AG08396 (cell line): ENCODE measurements at regions not wholly inside any gene's neighbourhood (a gene's known extent, or its start where the extent isn't known, plus 50 kb on each side); places are given as distances from the start of the nearest gene placed in this dataset.
"Not testable (repeated sequence)": the region's sequence is repeated elsewhere in the genome, so short reads cannot be mapped to it uniquely, and the experiment has no call there.

Source experiments
- DNase-seq: peaks from one replicate; pipeline ENCODE4 v3.0.0; 2012; ENCODE audit warnings: low spot score, mixed read lengths

DNA sequence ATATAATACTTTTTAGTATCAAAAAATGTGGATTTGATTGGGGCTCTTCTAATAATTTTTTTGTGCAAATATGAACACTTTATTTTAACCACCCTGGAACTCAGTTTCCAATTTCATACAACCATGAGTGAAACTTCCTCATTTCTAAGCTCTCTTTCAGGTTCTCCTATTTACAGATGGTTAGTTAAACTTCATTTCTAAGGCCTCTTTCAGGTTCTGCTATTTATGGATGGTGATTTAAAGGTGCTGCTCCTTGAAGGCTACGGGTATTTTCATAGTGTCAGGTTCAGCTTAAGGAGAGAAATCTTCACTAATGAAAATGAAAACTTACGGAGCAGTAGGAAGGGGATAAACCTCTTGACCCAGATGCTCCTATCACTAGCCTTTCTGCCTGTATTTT, 568.3 kb downstream of the KIF20B start:
- no peak for DNase-seq

DNA sequence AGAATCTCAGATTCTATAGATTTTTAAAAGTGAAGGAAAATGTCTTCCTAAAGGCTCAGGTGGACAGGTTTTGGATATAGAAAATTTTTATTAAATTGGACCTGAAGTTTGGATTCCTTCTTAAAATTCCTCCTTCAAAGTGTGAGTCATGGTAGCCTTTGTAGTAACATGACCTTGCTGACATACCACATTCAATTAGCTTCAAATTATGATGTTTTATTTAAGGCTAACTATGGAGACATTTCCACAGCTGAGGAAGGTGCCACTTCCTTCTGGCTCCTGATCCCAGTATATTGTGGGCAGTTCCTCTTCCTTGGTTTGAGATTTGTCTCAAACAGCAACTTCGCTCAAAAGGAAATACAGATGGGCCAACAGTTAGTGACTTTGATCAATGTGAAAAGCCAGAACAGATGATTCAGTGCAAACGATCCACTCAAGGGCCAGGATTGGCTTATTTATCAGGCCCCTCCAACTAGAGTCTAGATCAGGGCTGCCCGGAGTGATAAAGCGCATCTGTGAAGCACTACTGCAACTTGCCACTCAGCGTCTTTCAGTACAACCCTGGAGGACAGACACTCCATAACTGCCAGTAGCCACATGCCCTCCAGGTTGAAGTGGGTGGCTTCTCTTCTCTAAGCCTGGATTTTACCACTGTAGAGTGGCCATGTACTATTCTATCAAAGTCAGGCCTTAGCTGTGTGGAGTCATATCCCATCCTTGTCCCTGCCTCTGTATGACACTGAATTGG, 573.5 kb downstream of the KIF20B start:
- DNase-seq = no peak

DNA sequence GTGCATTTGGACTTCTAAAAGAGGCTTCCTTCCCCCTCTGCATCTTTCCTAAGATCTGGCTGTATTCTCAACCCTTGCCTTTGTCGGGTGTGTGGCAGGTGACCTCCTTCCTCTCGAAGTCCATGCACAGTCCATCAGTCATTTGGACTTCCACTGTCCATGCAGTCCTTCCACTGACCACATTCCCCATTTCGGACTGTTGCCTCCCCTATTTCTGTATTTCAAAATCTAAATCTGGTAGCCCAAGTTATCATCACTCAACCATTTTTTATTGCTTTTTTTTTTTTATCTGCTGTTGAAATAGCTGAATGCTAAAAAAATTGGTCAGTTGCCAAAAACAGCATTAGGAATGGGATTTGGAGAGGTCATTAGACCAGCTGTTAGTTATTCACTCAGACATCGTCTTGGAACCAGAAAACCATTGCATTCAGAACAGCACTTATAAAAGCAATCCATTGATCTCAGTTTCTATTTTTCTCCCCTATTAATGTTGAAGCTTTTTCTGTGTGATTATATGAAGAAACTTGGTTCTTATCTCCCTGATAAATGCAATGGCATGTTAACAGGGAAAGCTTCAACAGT, 575.6 kb downstream of the KIF20B start:
- no peak for DNase-seq

DNA sequence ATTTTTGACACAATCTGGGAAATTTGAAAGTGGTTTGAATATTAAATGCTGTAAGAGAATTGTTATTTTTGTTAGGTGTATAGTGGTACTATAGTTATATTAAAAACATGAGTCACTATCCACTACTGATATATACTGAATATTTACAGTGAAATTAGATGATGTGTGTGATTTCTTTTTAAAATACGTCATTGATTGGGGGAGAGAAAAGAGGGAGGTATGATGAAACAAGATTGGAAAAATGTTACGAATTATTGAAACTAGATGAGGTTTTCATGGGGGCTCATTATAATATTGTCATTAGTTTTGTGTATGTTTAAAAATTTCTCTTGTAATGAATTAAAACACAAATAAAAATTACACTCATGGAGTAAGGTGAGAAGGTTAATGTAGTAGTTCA, 571.4 kb downstream of the HTR7 start:
- no peak for DNase-seq

DNA sequence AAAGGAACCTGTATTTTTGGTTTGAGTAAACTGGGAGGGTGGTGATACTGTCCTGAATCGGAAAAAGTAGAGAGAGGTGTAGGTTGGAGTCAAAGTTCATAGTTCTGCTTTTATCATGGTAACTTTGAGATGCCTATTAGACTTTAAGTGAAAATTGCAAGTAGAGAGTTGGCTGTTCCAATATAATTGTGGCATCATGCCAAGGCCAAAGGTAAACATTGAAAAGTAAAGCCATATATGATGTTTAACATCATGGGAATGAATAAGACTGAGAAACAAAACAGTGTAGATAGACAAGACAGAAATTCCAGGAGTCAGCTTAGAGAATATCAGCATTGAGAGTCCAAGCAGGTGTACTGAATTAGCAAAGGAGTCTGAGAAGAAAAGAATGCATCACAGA, 570.9 kb downstream of the HTR7 start:
- no peak for DNase-seq

DNA sequence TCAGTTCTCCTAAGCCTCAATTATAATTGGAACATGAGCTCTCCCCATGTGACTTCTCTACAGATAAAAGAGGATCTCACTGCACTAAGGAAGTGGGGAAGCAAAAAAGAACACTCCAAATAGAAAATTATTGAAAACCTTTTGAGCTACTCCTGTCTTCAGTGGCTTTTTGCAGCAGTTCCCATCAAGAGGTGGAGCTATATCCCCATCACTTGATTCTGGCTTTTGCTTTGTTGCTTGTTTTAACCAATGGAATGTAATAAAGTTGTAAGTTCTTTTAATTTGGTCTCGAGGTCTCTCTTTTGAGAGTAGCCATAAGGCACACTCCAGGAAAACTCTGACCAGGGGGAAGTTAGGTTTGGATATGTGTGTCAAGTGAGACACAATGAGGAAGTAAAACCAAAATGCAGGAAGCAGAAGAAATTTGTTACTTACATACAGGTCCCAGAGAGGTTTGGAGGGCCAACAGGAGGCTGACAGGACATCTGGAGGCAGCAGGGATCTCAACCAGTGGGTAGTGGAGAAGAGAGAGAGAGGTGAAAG, 569.4 kb downstream of the HTR7 start:
- peak; percentile 16 for DNase-seq

DNA sequence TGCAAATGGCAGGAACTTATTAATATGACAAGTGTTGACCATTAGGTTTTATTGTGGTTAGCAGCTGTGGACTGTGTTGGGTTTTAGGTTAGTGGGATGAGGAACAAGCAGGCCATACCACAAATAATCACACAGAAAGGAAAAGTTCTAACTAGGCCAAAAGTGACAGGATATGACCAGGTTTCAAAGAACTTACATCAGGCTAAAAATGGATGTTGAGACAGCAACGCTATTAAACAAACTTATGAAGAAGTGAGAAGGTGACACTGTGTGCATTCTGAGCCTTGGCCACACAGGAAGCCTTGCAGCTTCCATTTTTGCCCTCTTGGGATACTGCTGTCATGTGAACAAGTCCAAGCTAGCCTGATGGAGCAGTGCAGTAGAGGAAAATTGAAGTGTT, 568.8 kb downstream of the HTR7 start:
- DNase-seq = no peak

DNA sequence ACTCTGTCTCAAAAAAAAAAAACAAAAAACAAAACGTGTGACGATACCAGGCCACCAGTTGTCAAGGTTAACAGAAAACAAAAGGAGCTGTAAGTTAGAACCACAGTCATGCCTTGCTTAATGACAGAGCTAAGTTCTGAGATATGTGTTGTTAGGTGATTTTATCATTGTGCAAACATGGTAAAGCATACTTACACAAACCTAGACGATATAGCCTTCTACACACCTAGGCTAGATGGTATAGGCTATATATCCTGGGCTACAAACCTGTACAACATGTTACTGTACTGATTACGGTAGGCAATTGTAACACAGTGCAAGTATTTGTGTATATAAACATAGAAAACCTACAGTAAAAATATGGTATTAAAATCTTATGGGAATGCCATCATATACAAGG, 564.2 kb downstream of the HTR7 start:
- no peak for DNase-seq

DNA sequence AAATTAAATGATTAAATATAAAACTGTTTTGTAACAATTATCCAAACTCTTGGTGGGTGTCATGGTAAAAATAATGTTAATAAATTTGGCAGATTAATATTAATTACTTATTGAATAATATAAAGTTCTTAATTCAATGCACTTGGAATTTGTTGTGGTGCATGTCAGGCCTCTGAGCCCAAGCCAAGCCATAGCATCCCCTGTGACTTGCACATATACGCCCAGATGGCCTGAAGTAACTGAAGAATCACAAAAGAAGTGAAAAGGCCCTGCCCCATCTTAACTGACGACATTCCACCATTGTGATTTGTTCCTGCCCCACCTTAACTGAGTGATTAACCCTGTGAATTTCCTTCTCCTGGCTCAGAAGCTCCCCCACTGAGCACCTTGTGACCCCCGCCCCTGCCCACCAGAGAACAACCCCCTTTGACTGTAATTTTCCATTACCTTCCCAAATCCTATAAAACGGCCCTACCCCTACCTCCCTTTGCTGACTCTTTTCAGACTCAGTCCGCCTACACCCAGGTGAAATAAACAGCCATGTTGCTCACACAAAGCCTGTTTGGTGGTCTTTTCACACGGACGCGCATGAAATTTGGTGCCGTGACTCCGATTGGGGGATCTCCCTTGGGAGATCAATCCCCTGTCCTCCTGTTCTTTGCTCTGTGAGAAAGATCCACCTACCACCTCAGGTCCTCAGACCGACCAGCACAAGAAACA, 562.9 kb downstream of the HTR7 start:
- DNase-seq = not testable (repeated sequence)

DNA sequence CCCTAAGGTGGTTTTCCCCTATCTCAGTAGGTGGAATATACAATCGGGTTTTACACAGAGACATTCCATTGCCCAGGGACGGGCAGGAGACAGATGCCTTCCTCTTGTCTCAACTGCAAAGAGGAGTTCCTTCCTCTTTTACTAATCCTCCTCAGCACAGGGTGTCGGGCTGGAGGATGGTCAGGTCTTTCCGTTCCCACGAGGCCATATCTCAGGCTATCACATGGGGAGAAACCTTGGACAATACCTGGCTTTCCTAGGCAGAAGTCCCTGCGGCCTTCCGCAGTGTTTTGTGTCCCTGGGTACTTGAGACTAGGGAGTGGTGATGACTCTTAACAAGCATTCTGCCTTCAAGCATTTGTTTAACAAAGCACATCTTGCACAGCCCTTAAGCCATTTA, 555.8 kb downstream of the HTR7 start:
- not testable (repeated sequence) for DNase-seq

DNA sequence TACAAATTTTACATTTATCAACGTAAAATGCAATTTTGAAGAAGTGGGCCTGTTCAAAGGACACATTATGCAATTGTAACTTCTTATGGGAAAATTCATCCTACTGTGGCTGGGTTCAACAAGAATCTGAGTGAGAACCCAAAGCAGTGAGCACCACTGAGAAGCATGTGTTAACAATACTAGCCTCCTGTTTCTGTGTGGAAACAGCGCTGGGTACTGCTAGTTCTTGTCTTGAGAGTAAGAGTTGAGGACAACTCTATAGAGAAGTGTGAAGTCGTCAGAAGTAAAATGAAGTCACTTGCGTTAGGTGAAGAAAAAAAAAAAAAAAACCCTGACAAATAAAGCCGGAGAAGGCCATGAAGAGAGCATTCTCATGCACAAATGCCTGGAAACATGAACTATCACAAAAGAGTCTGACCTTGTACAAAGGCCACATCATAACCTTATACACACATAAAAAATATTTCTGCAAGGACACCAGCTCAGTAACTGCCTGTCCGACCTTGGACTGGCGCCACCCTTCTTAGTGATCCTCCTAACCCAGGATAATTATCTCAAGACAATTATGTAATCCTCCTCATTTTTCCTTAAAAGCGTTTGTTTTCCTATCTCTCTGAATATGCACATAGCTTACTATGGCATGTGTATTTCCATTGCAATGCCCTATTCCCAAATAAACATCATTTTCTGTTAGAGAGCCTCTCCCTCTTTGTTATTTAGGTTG, 554.9 kb downstream of the HTR7 start:
- no peak for DNase-seq

DNA sequence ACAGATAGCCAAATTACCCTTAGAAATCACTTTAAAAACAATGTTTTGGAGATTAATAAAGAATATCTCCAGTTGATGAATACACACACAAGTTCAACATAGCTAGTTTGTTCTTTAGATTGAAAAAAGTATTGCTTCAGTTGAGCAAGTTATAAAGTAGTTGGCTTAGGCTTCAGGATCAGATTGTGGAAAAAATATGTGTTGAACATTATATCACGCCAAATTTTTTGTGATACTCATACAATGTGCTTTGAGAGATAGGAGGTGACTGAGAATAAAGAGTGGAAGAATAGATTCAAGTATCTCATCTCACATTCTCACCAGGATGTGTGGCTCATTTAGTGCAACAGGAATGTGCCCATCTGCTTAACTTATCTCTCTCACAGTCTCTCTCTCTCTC, 553.3 kb downstream of the HTR7 start:
- DNase-seq = no peak

DNA sequence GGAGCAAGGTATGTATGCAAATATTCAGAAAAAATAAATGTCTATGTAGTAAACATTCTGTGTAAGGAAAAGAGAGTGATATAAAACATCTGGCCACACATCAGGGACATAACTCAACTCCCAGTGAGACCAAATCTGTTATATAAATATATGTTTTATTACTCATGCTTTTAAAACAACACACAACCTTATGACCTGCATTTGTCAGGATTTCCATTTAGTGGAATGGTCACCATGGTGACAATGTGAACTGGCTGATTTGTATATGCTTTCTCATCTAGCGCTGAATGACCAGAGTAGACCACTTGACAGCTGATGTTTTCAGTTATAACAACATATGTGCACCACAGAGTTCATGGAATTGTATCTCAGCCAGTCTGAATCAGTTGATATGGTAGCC, 551.7 kb downstream of the HTR7 start:
- DNase-seq = peak; percentile 23

DNA sequence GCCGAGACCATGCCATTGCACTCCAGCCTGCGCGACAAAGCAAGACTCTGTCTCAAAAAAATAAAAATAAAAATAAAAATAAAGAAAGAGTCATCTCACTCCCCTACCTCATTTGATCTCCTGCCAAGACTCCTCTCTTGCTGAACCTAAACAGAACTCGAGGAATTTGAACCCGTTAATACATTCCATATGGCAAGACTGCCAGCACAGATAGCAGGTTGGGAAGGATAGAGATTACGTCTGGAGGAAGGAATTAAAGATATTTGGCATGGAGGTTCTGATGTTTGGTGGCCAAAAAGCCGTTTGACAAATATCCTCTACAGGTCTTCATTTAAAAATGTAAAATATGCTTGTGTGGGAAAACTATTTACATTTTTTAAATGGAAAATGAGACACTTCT, 549.6 kb downstream of the HTR7 start:
- DNase-seq = no peak

DNA sequence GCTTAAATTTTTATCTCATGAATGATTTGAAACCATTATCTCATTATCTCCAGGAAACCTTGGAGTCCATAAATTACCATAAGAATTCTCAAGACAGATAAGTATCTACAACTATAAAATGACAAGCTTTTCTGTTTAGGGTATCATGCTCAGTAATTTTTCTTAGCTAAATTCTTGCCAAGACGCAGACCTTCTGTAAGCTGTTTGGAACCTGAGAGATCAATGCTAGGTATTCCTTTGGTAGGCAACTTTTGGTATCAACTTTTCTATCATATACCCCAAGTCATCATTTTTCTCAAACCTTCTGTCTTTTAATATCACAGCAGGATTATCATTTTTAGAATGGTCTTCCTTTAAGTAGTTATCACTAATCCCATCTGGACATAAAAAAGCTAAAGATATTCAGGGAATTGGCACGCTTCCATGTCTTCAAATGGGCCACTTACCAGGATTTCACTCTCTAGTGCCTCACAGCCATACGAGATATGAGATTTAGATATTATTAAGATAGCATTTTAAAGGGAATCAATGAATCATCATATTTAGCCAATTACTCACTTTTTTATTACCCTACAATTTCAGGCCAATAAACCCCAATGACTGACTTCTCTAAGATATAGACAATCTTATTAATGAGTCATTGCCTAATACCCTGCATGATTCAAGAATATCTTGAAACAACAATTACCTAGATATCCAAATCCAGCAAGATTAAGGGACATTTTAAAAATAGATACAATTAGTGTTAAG, 544.1 kb downstream of the HTR7 start:
- DNase-seq = no peak

DNA sequence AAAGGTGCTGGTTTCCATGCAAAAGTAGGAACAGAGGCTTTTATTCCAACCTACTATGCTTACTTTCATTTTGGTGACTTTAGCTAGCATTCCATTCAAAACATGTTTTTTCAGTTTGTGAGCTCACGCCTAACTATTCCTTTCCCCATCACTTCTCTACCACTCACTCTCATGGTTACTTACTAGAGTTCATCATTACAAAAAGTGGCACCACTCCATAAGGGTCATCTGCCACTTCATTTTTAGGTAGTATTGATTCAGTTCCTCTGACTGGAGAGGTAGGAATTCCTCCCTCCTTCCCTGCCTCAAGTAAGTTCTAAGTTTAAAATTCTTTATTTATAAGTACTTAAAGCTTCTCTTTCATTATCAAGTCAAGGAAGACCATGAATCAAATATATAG, 543.1 kb downstream of the HTR7 start:
- no peak for DNase-seq

DNA sequence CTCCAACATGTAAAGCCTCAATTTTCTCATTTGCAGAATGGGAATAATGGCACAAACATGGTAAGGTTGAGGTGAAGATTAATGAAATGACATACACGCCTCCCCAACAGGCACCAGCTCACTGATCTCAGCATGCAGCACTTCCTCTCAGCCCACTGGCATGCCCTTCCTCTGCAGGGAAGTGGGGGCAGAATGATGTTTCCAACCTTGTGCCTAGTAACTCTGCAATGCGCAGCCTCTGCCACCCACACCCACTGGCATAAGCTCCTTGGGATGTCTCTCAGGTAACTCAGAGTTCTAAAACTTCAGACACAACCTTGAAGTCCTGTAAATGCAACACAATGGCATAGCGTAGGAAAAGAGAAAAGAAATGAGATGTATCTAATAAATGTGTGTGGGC, 540.7 kb downstream of the HTR7 start:
- DNase-seq = no peak

DNA sequence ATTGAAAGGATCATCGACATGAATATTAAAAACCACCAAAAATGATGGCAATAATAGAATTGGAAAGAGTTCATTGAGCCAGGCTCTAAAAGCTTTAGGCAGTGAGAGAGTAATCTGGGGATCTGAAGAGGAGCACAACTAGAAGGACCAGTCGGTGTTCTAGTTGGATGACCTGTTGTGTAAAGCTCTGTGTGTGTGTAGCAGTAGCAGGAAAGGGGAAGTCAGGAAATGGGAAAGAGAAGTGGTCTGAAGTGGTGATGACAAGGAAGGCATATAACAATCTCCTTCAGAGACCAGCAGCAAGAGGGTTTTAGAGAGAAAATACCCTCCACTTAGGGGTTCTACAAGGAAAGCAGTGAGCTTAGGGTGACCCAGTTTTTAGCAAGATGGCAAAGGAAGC, 539.2 kb downstream of the HTR7 start:
- DNase-seq = no peak

DNA sequence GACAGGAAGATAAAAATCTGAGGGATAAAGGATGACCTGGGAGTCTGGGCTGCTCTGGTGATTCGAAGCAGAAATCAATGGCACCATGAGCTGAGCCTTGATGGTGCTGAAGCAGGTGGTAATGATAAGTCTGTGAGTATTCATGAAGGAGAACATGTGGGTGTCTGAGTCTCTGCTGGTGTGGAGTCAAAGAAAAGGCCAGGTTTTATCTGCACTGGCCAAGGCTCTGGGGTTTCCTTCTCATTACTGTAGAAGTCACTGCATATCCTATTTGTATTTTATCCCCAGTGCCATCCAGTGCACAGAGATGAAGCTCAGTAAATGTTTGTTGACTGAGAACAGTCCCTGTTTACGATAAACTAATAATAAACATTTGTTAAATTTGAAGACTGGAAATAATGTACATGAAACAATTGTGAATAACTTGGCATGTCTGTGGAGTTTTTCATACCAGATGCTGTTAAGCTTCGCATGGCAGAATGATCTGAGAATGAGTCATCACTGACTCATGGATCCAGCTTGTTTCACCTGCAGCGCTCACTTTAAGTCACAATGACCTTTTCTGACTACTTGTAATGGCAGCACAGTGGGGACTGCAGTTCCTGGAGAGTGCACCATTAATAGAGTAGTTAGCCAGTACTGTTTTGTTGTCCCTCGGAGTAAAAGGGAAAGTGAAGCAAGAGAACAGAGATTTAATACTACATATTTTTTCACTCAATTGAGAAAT, 538.5 kb downstream of the HTR7 start:
- DNase-seq = peak; percentile 58

DNA sequence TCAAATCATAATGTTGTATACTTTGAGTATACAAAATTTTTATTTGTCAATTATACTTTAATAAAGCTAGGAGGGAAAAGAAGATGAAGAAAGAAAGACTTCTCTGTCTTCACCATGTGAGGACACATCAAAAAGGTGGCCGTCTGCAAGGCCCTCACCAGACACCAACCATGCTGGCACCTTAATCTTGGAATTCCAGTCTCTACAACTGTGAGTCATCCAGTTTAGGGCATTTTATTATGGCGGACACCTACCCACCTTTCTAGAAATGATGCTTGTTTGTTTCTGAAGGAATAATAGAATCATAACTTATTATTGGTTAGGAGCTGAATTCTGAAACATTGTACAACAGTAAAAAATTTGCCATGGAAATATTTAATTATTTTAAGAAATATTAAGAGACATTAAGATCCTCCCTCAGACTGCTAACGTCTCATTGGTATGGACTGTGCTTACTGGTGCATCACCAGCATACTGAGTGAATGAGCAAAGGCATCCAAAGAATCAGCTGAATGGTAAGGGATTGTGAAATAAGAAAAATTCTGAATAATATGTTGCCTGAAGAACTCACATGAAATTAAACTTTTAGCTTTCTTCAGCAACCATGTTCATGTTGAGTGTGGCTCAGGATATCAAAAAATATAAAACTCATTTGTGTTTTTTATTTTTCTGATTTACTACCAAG, 536.6 kb downstream of the HTR7 start:
- DNase-seq = peak; percentile 9
